A549 (cell line): ENCODE measurements at regions not wholly inside any gene's neighbourhood (a gene's known extent, or its start where the extent isn't known, plus 50 kb on each side); places are given as distances from the start of the nearest gene placed in this dataset.

Source experiments
- BCL3 ChIP-seq: fragments of >200 bp; sonication (Bioruptor Twin); formaldehyde crosslinking; IDR thresholded peaks from 3 replicates; pipeline ENCODE4 v1.6.1; 2016
- CTCF ChIP-seq: fragments of >200 bp; sonication (Bioruptor Twin); formaldehyde crosslinking; IDR thresholded peaks from 3 replicates; pipeline ENCODE4 v1.5.1; 2016
- EP300 ChIP-seq, 2 experiments: fragments of >200 bp; sonication (Bioruptor Twin); formaldehyde crosslinking; IDR thresholded peaks; 2 replicates in 1 of 2; 3 replicates in 1 of 2; pipeline ENCODE4 v1.6.1; 2016 to 2017
- ESRRA ChIP-seq: fragments of 150-350 bp; IDR thresholded peaks from 2 replicates; pipeline ENCODE4 v1.6.1; 2014; ENCODE audit warnings: mild to moderate bottlenecking, low read length, borderline replicate concordance
- FOSL2 ChIP-seq, 2 experiments: fragments of 450-650 bp in 1 of 2; fragments of >200 bp in 1 of 2; sonication (Bioruptor Twin) in 1 of 2; formaldehyde crosslinking; IDR thresholded peaks; 2 replicates each; pipeline versions ENCODE4 v1.5.0 to v1.6.1; 2016 to 2020; ENCODE audit warnings: mild to moderate bottlenecking in 1 of 2, moderate library complexity in 1 of 2
- HOXA7 ChIP-seq: fragments of 250-450 bp; sonication (Bioruptor Pico); IDR thresholded peaks from 2 replicates; pipeline ENCODE4 v1.5.0; 2020; ENCODE audit warnings: mild to moderate bottlenecking, moderate library complexity
- JUN ChIP-seq, 2 experiments: fragments of >200 bp; sonication (Bioruptor Twin); formaldehyde crosslinking; IDR thresholded peaks; 2 replicates in 1 of 2; 3 replicates in 1 of 2; pipeline ENCODE4 v1.6.1; 2016 to 2017
- KDM1A ChIP-seq: fragments of 200-600 bp; sonication (generic); IDR thresholded peaks from 2 replicates; pipeline ENCODE4 v1.6.1; 2016; ENCODE audit warnings: low read depth, mild to moderate bottlenecking
- NR3C1 ChIP-seq: fragments of >200 bp; sonication (Bioruptor Twin); formaldehyde crosslinking; IDR thresholded peaks from 3 replicates; pipeline ENCODE4 v1.6.1; 2017
- REST ChIP-seq: fragments of 200-600 bp; sonication (generic); IDR thresholded peaks from 2 replicates; pipeline ENCODE4 v1.6.1; 2016; ENCODE audit warnings: antibody characterized with exemption, mild to moderate bottlenecking, moderate library complexity
- RFX5 ChIP-seq: fragments of 450-650 bp; IDR thresholded peaks from 2 replicates; pipeline ENCODE4 v1.7.1; 2014; ENCODE audit warnings: antibody characterized with exemption, mild to moderate bottlenecking, moderate library complexity
- USF2 ChIP-seq: fragments of 450-650 bp; IDR thresholded peaks from 2 replicates; pipeline ENCODE4 v1.6.1; 2014; ENCODE audit warnings: antibody characterized with exemption
- ZSCAN20 ChIP-seq: fragments of 250-450 bp; sonication (Bioruptor Pico); IDR thresholded peaks from 2 replicates; pipeline ENCODE4 v1.8.0; 2022; ENCODE audit warnings: mild to moderate bottlenecking, moderate library complexity

GRCh38 chr1:148290881-148291280 is 138.8 kb upstream of the NBPF11 start:
- TF ChIP-seq HOXA7 (CRISPR knock-in tag) (no peak), FOSL2 (IDR thresholded peaks at IDR 0.05) (no peak), FOSL2 (CRISPR knock-in tag; IDR thresholded peaks at IDR 0.05) (no peak), CTCF (no peak), ZSCAN20 (no peak), ESRRA (no peak), REST (no peak), EP300 (IDR thresholded peaks at IDR 0.05) (no peak), JUN (IDR thresholded peaks at IDR 0.05) (no peak), RFX5 (no peak), BCL3 (no peak), KDM1A (no peak), USF2 (no peak), NR3C1 (no peak)
